GM19324 (cell line): ENCODE measurements at regions not wholly inside any gene's neighbourhood (a gene's known extent, or its start where the extent isn't known, plus 50 kb on each side); places are given as distances from the start of the nearest gene placed in this dataset.
"Not testable (repeated sequence)": the region's sequence is repeated elsewhere in the genome, so short reads cannot be mapped to it uniquely, and the experiment has no call there.

Source experiments
- ATAC-seq: cut with Tn5 transposase; IDR thresholded peaks from one replicate; pipeline ENCODE4 v1.9.1; 2021; ENCODE audit warnings: mild to moderate bottlenecking, moderate library complexity; ENCODE audit not compliant: unreplicated experiment, low FRiP score

DNA sequence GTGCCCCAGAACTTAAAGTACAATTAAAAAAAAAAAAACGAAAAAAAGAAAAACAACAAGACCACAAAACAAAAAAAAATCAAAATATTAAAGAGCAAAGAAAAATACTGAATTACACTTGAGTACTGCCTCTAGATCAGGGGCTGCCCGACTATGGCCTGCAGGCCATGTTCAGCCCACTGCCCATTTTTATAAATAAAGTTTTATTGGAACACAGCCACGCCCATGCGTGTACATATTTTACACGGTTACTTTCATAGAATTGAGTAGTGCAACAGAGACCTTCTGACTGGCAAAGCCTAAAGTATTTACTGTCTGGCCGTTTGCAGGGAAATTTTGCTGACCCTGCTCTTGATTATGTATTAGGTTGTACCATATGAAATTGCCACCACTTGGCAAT lies 130.5 kb downstream of the ATXN3L start:
- ATAC-seq: no peak

DNA sequence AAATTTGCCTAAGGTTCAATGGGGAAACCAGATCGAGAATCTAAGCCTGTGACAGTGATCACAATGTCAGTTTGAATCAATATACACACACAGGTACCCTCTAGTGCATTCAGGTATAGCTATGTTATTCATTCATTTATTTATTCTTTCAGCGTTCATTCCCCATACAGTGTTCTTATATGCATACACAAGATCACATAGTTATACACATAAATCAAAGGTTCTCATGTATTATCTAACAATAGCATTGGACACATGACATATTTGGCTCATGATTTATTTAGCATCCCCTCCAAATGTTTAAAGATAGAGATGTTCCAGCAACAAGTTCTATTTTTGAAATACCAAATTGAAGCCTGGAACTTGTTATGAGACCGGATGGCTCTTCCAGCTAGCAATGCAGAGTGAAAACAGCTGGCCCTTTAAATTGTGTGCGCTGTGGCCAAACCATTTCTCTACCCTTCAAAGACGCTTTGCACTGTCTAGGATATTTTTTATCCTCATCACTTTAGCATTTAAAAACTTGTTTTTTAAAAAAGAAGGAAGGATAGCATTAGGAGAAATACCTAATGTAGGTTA lies 131.0 kb downstream of the ATXN3L start:
- no peak for ATAC-seq

DNA sequence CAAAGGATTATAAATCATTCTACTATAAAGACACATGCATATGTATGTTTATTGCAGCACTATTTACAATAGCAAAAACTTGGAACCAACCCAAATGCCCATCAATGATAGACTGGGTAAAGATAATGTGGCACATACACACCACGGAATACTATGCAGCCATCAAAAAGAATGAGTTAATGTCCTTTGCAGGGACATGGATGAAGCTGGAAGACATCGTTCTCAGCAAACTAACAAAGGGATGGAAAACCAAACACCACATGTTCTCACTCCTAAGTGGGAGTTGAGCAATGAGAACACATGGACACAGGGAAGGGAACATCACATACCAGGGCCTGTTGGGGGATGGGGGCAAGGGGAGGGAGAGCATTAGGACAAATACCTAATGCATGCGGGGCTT lies 133.2 kb downstream of the ATXN3L start:
- ATAC-seq: not testable (repeated sequence)

DNA sequence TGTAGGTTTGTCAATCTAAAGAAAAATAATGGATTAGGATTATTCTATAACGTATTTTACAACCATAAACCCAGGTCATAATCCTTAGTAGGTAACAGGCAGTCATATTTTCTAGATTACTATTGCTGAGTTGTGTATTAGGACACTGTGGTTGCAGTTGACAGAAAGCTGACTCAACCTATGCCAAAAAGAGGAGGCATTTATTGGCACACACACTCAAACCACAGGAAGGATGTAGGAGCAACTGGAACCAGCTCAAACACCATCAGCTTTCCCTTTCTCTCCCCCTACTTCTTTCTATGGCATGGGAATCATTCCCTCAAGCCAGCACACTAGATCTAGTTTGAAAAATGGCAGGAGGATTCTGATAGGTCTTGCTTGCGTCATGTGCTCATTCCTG lies 136.4 kb upstream of the FAM9C start:
- no peak for ATAC-seq

DNA sequence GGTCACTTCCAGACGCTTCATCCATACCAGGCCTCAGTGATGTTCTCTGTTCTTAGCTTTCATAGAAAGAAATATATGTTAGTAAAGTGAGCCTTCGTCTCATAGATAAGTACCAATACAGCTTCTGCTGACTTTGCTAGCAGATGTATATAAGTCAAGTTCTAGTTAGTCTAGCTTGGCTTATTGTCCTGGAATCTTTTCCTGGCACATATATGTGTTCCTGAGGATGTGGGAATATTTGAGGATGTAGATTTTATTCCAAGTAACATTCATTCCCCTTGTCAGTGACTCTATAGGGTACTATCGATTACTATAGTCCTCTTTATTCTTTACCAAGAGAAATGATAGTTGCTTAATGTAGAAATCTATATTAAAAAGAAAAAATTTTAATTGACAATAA lies 135.2 kb upstream of the FAM9C start:
- no peak for ATAC-seq

DNA sequence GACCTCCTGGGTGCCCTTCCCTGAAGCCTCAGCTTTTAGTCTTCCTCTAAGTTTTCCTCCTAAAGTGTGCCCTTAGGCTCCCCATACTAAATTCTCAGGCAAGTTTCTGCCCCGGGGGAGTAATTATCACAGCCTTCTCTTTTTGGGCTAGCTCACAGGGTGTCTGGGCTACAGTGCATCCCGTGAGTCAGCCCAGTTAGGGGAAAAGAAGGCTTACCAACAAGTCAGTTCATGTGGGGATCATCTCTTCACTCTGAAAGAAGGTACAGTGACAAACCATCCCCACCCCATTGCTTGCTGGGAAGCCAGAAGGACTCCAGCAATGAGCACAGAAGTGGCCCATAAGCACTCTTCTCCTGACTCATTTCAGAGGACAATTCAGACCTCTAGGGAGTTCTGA lies 134.7 kb upstream of the FAM9C start:
- no peak for ATAC-seq

DNA sequence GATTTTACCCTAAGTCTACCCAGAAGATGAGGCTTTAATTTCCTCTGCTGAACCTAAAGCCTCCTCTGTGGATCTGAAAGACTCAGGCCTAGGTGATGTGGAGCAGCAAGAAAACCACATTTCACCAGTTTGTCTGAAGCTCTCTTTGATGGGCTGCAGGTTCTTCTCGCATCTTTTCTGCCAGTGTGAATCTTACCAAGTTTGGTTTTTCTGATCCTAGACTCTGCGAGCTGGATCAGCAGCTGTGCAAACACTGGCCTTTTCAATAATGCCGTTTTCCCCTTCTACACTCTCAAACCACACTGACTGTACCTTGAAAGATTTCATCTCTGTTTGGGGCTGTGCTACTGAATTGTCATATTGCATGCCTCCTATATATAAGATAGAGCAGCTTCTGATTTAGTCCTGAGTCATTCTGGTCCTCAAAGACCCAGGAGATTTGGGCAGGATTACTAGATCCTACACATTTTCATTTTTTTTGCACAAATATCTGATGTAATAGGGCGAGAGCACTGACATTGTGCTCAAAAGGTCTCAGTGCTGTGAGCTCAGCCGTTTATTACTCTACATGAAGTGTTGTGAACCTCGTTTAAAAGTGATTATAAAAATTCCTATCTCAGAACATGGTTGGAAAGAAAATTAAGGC lies 133.6 kb upstream of the FAM9C start:
- ATAC-seq: no peak

DNA sequence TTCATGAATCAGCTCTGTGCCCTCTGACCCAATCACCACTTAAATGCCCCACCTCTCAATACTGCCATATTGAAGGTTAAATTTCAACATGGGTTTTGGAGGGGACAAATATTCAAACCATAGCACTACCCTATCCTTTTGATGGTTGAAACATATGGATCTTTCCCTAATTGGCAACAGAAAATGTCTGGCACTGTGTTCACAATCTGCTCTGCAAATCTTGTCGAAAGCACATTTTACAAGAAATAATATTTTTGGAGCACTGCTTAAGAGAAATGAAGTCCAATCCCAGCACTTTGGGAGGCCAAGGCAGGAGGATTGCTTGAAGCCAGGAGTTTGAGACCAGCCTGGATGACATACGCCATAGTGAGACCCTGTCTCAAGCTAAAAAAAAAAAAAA lies 130.6 kb upstream of the FAM9C start:
- ATAC-seq: no peak

DNA sequence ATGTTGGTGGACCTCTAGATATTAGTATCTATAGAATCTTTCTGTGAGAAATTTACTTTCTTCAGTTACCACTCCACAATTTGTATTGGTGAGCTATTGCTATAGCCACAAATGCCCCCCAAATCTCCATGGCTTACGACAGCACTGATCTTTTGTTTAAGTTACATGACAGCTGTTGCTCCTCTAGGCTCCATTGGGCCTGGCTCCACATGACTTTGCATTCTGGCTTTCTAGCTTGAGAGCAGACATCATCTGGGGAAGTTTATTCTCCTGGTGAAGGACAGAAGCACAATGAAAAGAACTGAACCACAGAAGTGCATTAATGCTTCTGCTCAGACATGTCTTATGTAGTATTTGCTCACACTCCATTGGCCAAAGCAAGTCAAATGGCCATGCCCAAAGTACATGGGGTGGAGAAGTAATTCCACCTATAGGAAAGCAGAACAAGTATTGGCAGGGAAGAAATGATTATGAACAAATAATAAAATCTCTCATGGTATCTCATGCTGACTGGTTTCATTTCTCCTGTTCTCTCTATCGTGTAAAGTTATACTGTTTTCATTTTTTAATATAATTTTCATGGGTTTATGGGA lies 126.6 kb upstream of the FAM9C start:
- no peak for ATAC-seq

DNA sequence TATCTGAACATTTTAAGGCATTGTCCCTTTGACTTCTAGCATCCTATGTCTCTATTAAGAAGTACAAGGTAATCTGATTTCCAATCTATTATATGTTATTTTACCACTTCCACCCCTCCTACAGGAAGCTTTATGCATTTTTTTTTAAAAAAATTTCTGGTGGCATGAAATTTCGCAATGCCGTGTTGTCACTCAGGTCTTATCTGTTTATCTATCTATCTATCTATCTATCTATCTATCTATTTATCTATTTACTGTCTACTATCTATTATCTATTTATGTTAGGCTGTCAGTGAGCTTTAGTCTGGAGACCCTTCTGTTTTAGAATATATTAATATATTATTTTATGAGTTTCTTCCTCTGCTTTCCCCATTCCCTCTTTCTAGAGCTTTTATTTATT lies 125.3 kb upstream of the FAM9C start:
- no peak for ATAC-seq

DNA sequence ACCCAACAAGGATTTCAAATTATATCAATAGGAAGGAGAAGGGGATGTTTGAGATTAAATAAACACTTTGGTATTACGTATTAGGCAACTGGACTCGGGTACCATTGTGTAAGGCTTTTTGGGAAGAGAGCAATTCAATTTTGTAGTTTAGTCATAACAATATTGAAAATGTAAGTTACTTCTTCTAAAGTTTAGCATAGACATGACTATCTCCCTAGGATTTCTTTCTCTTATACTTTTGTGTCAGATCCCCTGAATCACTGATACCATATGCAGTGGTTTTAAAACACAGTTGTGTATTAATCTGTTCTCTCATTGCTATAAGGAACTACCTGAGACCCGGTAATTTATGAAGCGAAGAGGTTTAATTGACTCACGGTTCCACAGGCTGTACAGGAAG lies 123.8 kb upstream of the FAM9C start:
- ATAC-seq: no peak

DNA sequence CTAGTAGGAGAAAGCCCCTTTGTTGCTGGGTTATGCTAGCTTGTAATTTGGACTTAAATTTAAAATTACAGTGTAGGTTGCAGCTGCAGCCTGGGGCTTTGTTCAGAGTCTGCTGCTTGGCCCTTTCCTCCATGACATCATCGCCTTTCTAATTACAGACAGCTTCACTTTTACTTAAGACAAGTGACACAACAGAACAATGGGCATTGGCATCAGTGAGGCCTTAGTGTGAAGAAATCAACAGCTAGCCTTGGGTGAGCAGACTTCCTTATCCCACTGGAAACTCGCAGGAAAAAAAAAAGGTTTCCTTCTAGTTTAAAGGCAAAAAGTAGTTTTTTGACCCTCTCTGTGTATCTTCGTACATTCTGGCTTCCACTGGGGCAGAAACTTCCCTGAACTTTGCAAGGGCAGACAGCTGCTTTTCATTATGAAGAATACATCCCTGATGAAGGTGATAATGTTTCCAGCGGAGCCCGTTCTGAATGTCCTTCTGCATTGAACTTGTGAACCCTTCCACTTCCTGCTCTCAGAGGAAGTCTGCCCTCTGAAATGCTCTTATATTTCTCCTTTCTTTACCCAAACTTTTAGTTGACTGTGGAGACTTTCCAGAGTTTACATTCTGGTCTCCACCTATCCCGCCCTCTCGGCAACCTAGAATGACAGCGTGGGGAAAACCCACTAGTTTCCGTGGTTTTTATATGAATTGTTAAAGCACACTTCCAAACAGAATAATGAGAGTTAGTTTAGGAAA lies 123.2 kb upstream of the FAM9C start:
- ATAC-seq: no peak

DNA sequence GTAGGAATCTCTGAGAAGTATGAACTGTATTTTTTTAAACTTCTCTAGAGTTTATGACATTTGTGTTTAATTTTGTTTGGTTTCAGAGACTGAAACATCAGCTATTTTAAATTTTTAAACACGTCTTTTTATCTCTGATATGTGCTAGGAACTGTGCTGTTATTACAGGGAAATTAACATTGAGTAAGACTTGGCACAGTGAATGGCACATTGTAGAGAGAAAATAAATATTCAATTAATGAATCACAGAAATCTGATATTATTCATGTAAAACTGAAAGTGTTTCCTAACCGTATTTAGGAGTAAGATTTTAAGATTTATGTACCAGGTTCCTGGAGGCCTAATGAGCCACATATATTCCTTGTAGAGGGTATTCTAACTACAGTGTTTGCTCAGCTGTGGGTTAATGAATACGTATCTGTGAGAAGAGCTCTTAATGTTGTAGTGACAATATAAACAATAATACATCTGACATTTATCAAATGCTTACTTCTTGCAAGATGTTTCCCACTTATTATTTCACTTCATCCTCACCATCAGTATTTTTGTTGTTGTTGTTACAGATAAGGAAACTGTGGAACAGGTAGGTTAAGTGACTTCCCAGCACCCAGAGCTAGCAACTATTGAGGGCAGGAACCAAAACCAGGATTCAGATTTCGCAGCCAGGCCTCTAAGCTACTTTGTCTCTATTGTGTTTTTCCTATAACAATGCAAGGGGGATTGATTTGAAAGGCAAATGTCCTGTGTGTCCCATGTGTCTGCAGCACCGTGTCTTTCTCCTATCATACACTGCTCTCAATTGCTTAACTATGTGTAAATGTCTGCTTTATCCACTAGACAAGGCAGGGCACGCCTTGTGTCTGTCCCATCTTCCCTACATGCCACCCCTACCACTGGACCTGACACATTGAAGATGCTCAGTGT lies 121.1 kb upstream of the FAM9C start:
- no peak for ATAC-seq

DNA sequence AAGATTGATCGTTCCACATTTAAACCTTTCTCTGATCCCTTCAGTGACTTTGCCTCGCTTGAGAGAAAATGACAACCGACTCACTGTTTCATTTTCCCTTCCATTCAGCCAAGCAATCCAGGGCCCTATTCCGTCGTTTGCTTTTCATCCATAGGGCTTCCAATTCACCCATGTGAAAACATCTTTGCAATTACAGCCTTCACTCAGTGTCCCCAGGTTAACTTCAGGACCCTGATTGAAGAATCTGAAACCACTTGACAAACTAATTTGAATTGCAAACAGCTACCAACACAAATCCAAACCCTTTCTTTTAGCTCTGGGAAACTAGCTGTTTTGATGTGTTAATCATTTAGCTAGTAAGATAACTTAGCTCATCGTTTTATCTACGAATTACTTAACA lies 120.2 kb upstream of the FAM9C start:
- no peak for ATAC-seq

DNA sequence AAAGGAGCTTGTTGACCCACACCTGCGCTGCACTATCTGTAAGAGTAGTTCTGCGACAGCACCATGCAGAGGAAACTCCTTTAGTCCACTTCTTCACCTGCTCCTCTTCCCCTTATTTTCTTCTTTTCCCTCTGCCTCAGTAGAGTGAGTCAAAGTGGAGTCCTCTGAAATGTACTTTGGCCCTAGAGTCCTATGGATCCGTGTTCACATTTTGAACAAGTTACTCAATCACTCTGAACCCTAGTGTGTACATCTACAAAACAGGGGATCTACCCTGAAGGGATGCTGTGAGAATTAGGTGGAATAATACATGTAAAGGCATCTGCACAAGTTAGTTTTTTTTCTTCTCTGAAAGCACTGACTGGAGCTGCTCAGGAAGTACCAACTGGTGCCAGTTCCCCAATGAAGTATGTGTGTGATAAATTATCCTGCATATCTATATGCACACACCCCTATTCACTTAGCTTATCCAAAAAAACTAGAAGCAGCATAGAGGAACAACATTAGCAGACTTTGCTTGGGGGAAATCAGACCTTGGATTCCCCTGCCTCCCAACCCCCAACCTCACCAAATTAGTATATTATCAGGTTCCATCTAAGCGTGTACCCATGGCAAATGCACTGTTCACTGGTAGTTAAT lies 118.5 kb upstream of the FAM9C start:
- no peak for ATAC-seq

DNA sequence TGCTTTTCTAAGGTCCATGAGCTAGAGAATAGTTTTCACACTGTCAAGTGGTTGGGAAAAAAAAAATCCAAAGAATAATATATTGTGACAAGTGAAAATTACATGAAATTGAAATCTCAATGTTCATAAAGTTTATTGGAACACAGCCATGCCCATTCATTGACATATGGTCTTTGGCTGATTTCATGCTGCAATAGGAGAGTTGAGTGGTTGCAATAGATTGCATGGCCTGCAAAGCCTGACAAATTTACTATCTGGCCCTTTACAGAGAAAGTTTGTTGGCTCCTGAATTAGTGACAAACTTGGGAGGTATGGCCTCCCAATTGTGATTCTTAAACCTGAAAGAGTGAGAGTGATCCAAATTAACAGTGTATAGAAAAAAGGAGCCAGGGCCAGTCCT lies 115.5 kb upstream of the FAM9C start:
- ATAC-seq: no peak

DNA sequence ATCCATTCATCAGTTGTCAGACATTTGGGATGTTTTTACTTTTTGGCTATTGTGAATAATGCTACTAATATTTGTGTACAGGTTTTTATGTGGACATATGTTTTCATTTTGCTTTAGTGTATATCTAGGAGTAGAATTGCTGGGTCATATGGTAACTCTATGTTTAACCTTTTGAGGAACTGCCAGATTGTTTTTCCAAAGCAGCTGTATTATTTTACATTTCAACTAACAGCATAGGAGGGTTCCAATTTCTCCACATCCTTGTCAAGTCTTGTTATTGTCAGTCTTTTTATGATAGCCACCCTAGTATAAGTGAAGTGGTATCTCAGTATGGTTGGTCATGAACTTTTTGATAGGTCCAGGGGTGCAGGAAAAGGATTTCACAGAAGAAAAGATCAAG lies 114.5 kb upstream of the FAM9C start:
- no peak for ATAC-seq

DNA sequence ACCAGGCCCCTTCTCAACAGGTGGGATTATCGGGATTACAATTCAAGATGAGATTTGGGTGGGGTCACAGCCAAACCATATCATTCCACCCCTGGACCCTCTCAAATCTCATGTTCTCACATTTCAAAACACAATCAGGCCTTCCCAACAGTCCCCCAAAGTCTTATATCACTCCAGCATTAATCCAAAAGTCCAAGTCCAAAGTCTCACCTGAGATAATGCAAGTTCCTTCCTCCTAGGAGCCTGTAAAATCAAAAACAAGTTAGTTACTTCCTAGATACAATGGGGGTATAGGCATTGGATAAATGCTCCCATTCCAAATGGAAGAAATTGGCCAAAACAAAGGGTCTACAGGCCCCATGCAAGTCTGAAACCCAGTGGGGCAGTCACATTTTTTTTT lies 111.1 kb upstream of the FAM9C start:
- not testable (repeated sequence) for ATAC-seq

DNA sequence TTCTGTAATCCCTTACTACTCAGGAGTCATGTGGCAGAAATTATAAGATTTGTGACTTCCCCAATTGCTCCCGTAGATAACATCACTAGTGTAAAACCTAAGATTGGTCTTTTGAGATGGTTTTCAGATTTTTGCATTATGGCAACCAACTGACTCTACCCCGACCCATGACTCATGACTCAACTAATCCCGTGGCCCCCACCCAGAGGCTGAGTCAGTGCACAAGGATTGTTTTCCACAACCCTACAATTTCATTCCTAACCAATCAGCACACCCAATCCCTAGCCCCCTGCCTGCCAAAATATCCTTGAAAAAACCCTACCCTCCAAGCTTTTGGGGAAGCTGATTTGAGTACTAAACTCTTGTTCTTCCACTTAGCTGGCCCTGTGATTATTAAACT lies 109.4 kb upstream of the FAM9C start:
- no peak for ATAC-seq

DNA sequence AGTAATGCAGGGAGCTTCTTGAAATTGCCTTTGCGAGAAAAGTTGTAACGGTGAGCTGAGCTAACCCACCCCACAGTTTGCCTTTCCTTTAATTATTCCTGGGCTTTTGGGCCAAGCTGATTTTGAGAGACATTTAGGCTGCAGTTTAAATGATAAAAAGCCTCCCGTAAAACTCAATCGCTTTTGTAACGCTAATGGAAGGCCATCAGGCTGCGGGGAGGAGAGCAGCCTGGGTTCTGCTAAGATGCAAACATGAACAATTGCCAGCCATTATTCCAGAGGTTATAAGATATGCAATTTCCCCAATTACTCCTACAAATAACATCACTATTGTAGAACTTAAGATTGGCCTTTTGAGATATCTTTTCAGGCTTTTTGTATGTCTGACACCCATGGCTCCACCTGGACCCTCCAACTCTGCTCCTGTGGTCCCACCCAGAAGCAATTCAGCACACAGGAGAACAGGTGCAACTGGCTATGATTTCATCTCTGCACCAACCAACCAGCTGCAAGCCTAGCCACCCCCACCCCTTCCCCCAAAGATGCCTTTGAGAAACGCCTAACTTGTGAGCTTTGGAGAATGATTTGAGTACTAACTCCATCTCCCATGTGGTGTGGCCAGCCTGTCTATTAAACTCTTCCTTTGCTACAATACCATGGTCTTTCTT lies 108.2 kb upstream of the FAM9C start:
- no peak for ATAC-seq
